HG02852 (cell line): ENCODE measurements at regions not wholly inside any gene's neighbourhood (a gene's known extent, or its start where the extent isn't known, plus 50 kb on each side); places are given as distances from the start of the nearest gene placed in this dataset.
"Not testable (repeated sequence)": the region's sequence is repeated elsewhere in the genome, so short reads cannot be mapped to it uniquely, and the experiment has no call there.

Experiments
- ATAC-seq: cut with Tn5 transposase; IDR thresholded peaks from one replicate; pipeline ENCODE4 v1.9.1; 2021; ENCODE audit warnings: mild to moderate bottlenecking, moderate library complexity; ENCODE audit not compliant: unreplicated experiment

DNA sequence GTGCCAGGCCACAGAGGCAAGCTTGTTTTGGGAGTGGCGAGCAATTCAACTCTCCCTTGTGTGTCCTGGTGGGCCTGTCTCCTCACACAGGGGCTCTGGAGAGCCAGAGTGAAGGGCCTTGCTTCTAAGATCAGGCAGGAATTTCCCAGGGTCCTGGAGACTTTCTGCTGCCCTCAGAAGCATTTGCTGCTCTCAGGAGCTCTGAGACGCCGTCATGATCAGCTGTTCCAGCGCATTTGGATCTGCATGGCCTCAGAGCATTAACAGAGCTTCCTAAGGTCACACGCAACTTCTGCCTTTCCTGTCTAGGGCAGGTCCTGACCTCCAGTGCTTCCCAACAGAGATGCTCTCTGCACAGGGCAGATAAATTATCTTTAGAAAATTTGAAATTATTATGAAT, 52.2 kb upstream of the C10orf90 start:
- ATAC-seq = no peak

DNA sequence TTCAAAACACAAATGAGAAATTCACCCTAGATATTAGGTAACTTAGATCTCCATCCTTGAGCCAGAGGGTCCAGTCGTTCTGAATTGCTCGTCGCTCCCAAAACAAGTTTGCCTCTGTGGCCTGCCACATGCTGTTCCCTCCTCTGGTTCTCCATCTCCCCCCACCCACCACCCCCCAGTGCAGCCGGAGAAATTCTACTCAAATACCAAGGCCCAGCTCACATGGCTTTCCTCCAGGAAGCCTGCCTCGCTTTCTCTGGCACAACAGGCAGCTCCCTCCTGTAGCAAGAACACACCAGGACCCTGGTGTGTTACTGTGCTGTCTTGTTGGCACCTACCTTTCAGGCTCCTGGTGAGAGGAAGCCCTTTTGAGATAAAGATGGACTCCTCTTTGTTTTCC, 52.7 kb upstream of the C10orf90 start:
- ATAC-seq = no peak

DNA sequence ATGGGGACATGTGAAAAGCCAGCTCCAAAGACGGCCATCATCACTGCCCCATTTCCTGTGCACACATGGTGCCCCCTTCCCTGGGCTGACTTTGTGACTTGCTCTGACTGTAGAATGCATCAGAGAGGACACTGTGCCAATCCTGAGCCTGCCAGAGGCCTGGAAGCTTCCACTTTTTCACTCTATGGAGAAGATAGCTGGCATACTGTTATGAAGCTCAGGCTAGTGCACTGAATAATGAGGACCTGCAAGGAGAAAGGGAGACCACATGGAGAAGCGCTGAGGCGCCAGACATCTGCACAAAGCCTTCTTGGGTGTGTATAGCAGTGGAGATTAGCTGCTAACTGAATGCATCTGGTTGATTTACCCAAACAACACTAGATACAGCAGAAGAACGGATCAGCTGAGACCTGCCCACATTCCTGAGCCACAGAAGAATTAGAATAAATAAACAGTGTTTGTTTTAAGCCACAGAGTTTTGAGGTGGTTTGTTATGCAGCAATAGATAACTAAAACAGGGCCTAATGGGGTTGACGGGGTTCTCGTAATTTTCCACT, 58.9 kb upstream of the C10orf90 start:
- ATAC-seq = no peak

DNA sequence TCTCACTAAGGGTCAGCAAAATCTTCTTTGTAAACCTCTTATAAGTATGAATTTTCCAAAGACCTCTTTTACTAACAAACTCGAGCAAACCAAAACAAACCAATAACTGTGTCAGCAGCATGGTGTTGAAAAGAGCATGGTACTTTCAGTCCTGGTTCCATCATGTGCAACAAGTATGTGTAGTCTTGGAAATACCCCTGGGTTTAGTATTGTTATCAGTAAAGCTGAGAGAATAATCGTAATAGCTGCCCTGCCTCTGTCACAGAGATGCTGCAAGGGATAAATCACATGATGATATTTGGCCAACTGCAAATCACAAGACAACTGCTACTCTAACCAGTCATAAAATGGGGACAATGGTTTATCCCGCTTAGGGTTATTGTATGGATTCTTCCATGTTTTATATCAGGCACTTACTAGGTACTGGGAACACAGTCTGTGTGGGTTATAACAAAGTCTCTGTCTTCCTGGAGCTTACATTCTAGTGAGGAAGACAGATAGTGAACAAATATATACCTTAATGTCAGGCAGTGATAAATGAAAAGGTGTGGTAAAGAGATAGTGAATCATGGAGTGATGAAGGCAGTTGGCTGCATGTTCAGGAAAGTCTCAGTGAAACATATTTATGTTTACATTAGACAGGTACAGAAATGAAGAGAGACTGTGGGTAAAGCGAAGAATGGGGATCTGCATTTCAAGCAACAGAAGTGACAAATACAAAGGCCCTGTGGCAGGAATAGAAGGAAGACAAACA, 60.5 kb upstream of the C10orf90 start:
- no peak for ATAC-seq

DNA sequence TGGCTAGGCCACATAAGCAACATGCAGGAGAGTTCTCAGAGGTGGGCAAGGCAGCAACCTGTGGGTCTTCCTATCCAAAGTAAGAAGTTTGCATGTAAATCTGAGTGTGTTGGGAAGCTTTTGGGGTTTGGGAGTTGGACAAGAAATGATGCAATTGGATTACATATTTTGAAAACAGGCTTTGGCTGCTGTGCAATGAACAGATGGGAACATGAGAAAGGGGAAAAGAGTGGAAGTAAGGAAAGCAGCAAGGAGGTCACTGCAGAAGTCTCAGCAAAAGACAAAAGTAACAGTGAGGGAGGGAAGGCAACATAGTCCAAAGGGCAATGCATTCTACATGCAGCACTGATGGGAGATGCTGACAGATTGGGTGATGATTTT, 61.1 kb upstream of the C10orf90 start:
- ATAC-seq = no peak

DNA sequence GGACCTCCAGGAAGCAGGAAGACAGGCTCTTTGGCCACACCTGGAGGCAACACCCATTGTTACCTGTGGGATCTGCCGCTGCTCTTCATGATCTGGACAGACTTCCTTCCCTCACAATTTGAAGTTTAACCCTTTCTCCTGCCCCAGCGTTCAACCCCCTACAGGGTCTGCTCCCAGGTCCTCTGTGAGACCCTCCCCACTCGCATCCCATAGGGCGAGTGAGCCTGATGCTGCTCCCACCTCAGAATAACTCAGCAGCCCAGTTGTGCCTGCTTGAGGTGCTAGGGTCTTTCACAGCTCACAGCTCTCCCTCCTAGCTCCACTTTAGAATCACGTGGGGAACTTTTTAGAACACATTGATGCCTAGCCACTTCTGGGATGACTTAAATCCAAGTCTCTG, 61.8 kb upstream of the C10orf90 start:
- ATAC-seq = no peak

DNA sequence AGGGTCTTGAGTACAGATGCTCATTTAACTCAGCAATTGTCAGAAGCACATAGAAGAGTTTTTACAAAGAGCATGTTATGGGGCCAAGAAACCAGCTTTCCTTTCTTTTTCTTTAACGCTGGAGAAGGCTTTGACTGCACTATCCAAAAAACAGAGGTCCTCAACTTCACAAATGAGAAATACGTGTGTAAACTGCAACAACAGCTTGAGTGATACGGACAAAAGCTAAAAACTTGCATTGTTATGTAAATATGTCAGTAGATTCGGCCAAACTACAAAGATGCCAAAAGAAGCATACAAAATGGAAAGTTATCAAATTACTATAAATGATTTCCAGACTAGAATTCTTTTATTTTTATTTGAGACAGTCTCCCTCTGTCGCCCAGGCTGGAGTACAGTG, 62.4 kb upstream of the C10orf90 start:
- ATAC-seq = no peak

DNA sequence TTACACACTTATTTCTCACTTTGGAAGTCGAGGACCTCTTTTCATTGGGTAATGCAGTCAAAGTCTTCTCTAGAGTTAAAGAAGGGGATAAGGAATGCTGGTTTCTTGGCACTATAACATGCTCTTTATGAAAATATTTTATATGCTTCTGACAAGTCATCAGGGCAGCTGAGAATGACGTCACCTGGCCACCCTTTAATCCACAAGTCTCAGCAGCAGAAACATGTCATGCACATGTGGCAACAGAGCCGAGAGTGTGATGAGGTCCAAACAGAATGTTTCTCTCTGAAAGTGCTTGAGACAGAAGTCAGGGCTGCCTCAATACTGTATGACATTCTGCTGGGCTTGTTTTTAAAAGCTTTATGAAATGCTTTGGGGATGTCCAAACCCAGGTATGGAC, 63.5 kb upstream of the C10orf90 start:
- ATAC-seq = no peak

DNA sequence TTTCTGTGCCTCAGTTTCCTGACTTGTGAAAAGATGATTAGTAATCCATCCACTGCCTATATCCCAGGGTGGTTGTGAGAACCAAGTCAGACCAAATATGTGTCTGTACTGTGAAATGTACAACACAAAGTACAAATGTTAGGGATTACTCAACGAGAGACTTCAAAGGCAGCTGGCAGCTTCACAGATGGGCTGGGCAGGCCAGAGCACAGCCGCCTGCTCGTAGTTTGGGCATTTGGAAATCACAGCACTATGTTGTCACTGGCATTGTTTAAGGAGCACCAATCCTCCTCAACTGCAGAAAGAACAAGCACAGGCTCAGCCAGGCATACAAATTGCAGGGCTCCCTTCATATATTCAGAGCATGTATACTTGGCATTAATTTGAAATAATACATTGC, 64.5 kb upstream of the C10orf90 start:
- ATAC-seq = no peak

DNA sequence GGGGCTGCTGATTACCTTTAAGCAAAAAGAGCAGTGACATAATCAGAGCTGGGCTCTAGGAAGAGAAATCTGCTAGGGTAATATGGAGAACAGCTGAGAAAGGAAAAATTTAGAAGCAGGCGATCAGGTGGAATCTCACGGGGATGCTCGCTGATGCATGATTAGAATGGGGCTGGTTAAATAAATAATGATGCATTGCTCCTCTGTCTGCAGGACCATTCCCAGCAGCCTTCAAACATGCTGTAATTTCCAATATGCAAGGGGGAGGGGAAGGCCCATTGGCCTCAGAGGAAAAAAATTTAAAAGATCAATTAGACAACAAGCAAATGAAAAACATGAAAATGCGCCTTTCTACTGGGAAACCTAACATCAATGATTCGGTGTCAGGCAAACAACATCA, 65.6 kb upstream of the C10orf90 start:
- no peak for ATAC-seq

DNA sequence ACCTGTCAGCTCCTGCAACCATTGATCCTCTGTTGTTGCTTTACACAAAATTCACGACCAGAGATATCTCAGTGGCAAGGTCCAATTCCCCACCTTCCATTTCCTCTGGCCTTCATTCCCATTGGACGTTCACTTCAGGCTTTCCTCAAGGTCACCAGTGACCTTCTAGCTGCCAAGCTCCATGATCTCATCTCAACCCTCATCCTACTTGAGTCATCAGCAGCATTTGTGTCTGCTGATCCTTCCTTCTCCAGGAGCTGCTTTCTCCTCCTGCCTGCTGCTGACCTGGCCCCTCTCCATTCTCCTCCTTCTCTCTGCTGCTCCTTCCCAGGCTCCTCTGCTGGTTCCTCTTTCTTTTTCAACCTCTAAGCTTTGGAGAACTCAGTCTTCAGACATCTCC, 66.2 kb upstream of the C10orf90 start:
- ATAC-seq = no peak

DNA sequence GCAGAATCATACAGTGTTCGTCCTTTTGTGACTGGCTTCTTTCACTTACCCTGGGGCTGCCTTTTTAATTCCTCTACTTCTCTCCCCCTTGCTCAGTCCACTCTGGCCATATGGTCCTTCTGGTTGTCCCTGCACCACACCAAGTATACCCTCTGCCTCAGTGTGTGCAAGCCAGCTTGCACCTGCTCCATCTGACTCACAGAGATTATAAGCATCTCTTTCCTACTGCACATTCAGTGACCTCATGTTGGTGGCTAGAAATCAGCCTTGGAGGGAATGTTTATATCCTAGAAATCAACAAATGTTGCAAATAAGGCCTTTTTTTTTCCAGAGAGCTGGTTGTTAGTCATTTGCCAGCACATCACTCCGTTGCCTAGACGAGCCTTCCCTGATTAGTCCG, 67.5 kb upstream of the C10orf90 start:
- no peak for ATAC-seq

DNA sequence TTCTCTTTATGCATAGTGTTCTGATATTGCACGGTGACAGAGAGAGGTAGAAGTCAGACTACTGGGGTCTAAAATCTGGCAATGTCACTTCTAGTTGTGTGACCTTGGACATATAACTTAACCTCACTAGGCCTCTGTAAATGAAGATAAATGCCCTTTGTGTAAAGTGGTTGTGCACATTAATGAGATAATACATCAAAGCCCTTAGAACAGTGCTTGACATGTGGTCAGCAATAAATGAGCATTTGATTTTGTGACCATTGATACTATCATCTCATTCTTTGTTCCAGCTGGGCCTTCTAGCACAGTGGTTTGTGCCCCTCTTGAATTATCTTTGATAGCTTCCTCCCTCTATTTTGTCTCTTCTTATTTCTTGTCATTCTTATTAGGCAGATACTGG, 74.1 kb upstream of the C10orf90 start:
- ATAC-seq = no peak

DNA sequence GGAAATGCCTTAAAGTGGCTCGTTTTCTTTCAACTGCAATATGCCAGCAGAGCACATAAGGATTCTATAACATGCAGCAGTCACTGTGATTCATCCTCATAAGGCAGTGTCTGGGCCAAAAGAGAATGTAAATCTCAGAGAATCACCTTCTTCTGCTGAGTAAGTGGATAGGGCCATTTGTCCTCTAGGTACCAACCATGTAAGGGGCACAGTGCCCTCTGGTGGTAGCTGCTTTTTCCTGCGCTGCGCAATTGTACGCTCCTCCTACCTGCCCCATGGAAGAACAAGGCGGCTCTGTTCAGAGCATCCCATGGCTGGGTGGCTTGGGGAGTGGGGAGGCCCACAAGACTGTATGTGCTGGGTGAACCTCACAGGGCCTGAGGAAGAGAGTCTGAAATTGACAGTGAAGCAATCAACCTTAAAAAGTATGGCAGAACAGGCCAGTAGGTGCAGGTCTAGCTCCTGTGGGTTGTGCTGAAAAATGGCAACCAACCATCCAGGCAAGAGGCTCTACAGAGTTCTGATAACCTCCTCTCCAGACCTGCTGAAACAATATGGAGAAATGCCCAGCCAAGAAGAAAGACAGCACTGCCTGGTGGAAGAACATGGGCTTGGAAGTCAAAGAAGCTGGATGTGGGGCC, 78.6 kb upstream of the C10orf90 start:
- ATAC-seq = peak; percentile 75

DNA sequence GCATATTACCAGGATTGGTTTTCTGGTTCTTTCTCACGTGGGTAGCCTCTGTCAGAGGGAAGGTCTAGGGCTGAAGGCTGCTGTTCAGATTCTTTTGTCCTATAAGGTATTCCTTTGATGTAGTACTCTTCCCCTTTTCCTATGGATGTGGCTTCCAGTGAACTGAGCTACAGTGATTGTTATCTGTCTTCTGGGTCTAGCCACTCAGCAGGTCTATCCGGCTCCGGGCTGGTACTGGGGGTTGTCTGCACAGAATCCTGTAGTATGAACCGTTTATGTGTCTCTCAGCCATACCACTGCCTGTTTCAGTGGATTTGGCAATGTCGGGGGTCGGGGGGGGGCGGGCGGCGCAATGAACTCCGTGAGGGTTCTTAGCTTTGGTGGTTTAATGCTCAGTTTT, 84.5 kb upstream of the C10orf90 start:
- ATAC-seq = no peak

DNA sequence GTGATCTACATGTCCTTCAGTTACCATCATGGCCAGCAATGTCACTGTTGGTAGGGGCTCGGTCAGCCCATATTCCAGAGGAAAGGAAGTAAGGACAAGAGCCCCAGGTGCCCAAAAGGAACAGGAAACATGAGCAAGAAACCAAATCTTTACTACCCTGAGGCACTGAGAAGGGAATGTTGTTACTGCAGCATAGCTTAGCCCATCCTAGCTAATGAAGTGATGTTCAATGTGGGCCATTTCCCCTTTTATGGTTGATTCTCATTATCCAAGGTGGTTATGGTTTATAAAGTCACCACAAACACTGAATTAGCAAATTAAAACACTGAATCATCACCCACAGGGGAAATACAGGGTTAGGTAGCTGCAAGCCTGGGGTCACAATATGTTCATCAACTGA, 88.4 kb upstream of the C10orf90 start:
- ATAC-seq = no peak

DNA sequence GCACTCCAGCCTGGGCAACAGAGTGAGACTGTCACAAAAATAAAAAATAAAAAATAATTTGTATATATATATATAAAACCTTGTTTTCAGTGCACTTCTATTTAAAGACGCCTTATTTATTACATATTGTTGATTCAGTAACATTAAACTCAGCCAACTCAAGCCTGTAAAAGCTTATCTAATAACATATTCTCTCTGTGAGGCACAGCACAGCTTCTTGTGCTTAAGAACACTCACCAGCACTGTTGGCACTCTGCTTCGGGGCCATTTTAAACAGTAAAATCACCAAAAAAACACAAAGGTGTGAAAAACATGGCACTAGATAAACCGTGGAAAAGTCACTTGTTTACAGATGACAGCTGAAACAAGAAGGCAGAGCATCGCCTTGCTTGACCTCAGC, 89.0 kb upstream of the C10orf90 start:
- ATAC-seq = no peak

DNA sequence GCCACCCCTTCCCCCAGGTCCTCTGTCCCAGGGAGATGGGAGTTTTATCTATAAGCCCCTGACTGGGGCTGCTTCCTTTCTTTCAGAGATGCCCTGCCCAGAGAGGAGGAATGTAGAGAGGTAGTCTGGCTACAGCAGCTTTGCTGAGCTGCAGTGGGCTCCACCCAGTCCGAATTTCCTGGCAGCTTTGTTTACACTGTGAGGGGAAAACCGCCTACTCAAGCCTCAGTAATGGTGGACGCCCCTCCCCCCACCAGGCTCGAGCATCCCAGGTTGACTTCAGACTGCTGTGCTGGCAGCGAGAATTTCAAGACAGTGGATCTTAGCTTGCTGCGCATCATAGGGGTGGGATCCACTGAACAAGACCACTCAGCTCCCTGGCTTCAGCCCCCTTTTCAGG, 96.2 kb upstream of the C10orf90 start:
- ATAC-seq = not testable (repeated sequence)

DNA sequence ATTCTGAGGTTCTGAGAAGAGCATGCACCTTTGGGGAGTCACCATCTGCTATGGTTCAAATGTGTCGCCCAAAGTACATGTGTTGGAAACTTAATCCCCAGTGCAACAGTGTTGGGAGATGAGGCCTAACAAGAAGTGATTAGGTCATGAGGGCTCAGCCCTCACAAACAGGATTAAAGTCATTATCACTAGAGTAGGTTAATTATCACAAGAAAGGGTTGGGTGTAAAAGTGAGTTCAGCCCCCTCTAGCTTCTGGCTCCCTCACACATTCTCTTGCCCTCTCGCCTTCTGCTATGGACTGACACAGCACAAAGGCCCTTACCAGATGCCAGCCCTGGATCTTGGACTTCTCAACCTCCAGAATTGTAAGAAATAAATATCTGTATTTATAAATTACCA, 100.3 kb upstream of the C10orf90 start:
- ATAC-seq = no peak

DNA sequence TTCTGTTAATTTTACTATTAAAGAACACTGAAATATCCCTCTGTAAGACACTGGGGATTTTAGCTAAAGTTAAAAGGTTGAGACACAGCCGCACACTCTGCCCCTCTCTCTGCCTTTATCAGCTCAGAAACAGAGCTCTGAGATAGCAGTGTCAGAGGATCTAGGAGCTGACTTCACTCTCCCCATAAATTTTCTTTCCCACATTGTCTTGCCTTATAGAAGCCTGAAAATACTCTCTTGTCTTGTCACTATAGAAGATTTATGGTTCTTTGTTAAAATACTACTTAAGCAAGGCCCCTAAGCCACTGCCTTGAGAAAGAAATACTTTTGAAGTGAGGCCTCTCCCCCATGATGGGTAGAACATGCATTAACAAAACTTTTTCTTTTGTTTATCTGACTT, 105.7 kb upstream of the C10orf90 start:
- ATAC-seq = no peak

DNA sequence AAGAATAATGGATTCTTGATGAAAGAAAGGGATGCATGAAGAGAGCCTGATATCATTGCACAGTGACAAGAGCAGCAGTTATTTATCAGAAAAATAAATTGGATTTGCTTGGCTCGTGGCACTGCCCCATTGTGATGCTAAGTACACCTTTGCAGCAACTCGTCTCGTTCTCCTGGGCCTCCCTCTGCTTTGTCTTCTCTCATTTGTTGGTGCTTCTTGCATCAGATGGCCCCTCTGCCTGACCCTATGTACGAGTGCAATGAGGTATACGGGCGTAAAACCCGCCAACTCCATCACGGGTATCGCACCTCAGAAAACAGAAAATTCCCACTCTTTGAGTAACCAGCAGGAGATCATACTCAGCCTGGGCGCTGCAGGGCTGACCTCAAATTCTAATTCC, 107.2 kb upstream of the C10orf90 start:
- no peak for ATAC-seq

DNA sequence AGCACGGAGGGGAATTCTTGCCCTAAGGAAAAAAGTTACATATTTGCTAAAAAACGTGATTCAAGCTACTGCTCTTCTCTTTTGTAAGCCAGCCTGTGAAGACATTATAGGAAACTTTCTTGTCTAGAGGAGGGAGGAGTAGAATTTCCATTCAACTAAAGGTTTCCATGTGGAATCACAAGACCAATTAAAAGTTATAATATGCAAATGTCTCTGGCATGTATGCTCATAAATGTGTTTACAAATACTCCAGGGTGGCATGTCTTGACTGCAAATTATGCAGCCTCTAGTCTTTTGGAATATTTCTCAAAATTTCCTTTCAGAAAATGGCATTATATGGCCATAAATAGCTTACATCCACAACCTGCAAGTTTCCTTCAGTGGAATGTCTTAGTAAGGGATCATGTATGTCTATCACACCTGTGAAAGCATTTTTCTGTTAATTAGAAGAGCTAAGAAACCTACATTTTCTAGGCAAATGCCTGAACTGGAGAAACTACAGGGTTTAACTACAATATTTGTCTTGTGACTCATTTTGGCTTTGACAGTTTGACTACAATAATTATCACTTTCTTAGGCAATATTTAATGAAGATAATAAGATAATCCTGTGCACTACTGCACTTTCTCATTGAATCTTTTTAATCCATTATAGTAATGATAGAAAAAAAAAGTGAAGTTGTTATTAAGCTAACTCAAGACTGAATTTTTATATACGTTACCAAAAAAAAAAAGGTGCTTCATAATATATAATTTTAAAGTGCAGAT, 111.1 kb upstream of the C10orf90 start:
- ATAC-seq = no peak
